ENCODE measurements at regions not wholly inside any gene's neighbourhood (a gene's known extent, or its start where the extent isn't known, plus 50 kb on each side); places are given as distances from the start of the nearest gene placed in this dataset.
A peak's percentile ranks its signal among the peaks of the same experiment; 100 is the strongest.

- BruUV-seq (replicated peaks) = no TSS peak
- CTCF ChIA-PET = interaction anchor here (1.2 to 1.4 kb wide), 2 partner anchors 71 to 102 kb away, joined by 3 read pairs; partner anchors contain the start of gene PDE5A
- Histone ChIP-seq H4K20me1 (ENCODE audit: insufficient read depth, low read length) (no peaks in the 10 kb centered on the region), H3K56ac (ENCODE audit: extremely low read depth, insufficient read depth, low read length) (peak overlapping the region; percentile 98), H3K4me2 (ENCODE audit: low read depth, low read length) (peak overlapping the region; percentile 7; the same call in 1 of the 2 replicates), H3K79me1 (ENCODE audit: low read depth in 1 of 2, low read length in 2 of 2) (peaks cover 3 to 24% of the 10 kb centered on the region in 2 experiments; a peak in 3 of 4 replicates), H4K8ac (ENCODE audit: low read depth in 2 of 2, low read length in 2 of 2) (peak overlapping the region; percentile 86 to 95), H3K14ac (replicated peaks; ENCODE audit: low read depth, low read length) (peak overlapping the region; percentile 97), H2AK5ac (ENCODE audit: low read depth, low read length) (peak overlapping the region; percentile 88), H2AK9ac (replicated peaks; ENCODE audit: low read depth, low read length, poor library complexity) (no peak overlapping the region), H3K9ac (ENCODE audit: low read depth, low read length) (peak overlapping the region; percentile 55; the same call in 1 of the 2 replicates), H4K91ac (ENCODE audit: insufficient read depth, low read depth, low read length) (peak overlapping the region; percentile 99), H2BK5ac (ENCODE audit: low read depth, low read length, poor library complexity, severe bottlenecking) (peak overlapping the region; percentile 99), H3K27ac (ENCODE audit: insufficient read depth, low read length) (peak overlapping the region; percentile 98), H3K4me3 (ENCODE audit: insufficient read depth, low read depth, low read length) (no peak overlapping the region), H4K5ac (ENCODE audit: low read depth, low read length) (peak overlapping the region; percentile 98), H3K36me3 (ENCODE audit: control insufficient read depth, insufficient read depth, low read length) (no peaks in the 10 kb centered on the region), H2BK120ac (ENCODE audit: low read depth, low read length) (peak overlapping the region; percentile 100), H2AFZ (replicated peaks; ENCODE audit: low read length, poor library complexity) (no peak overlapping the region), H3K9me1 (ENCODE audit: insufficient read depth, low read length) (peaks cover 14% of the 10 kb centered on the region; the same call in 1 of the 2 replicates), H3K4ac (ENCODE audit: low read depth, low read length) (peak overlapping the region; percentile 98), H3K27me3 (ENCODE audit: control insufficient read depth, insufficient read depth, low read length) (no peaks in the 10 kb centered on the region), H2BK15ac (ENCODE audit: low read depth, low read length) (peak overlapping the region; percentile 74; the same call in 2 of the 3 replicates), H3K4me1 (ENCODE audit: control insufficient read depth, insufficient read depth, low read length) (peaks cover 42% of the 10 kb centered on the region), H2BK20ac (ENCODE audit: low read depth, low read length) (peak overlapping the region; percentile 100), H3K23ac (ENCODE audit: low read depth, low read length) (peak overlapping the region; percentile 99), H3K9me3 (ENCODE audit: control insufficient read depth, insufficient read depth, low read length) (peaks cover 3% of the 10 kb centered on the region; the same call in 1 of the 2 replicates), H3K18ac (ENCODE audit: low read depth, low read length) (peak overlapping the region; percentile 98)
- intact Hi-C loops (cut with micrococcal nuclease) (loop anchor here (1.0 kb wide), 1 partner anchor 101 kb away; no protein-coding TSS in a partner anchor), in situ Hi-C loops (cut with MboI; ENCODE audit: low sequenced_read_pairs) (no loop called here), dilution Hi-C loops (cut with HindIII; ENCODE audit: low sequenced_read_pairs, unreplicated experiment) (no loop called here)
- ATAC-seq (ENCODE audit: low read depth) (no peak), DNase-seq (peak; percentile 21)
- TF ChIP-seq POLR2A (IDR thresholded peaks at IDR 0.05; ENCODE audit: low read depth, low read length) (no peak), NFE2L2 (IDR thresholded peaks at IDR 0.05; ENCODE audit: low read depth, low read length) (no peak), RCOR1 (IDR thresholded peaks at IDR 0.05; ENCODE audit: insufficient replicate concordance, low read length) (no peak), USF2 (IDR thresholded peaks at IDR 0.05; ENCODE audit: low read depth, low read length) (no peak), MAFK (IDR thresholded peaks at IDR 0.05; ENCODE audit: low read depth, low read length) (no peak), BHLHE40 (IDR thresholded peaks at IDR 0.05; ENCODE audit: low read depth, low read length) (no peak), ELK1 (IDR thresholded peaks at IDR 0.05; ENCODE audit: borderline replicate concordance, low read depth, low read length) (no peak), SMC3 (IDR thresholded peaks at IDR 0.05; ENCODE audit: low read depth, low read length) (no peak), MAZ (IDR thresholded peaks at IDR 0.05; ENCODE audit: borderline replicate concordance, low read depth, low read length) (no peak), MXI1 (IDR thresholded peaks at IDR 0.05; ENCODE audit: borderline replicate concordance, low read depth, low read length) (no peak), CEBPB (IDR thresholded peaks at IDR 0.05; ENCODE audit: low read depth, low read length) (no peak), RAD21 (IDR thresholded peaks at IDR 0.05; ENCODE audit: low read length) (no peak), RFX5 (IDR thresholded peaks at IDR 0.05; ENCODE audit: low read depth, low read length) (no peak), CTCF (conservative IDR thresholded peaks at IDR 0.05; ENCODE audit: low read depth, low read length) (no peak), CHD1 (IDR thresholded peaks at IDR 0.05; ENCODE audit: low read depth, low read length) (no peak), FOS (IDR thresholded peaks at IDR 0.05; ENCODE audit: low read depth, low read length) (no peak)
- POLR2A ChIA-PET (ENCODE audit: unreplicated experiment) = interaction anchor here (1.5 to 3.0 kb wide), 2 partner anchors 74 to 103 kb away, joined by 4 to 20 read pairs; partner anchors contain the start of gene PDE5A
- WGBS, 2 experiments (ENCODE audit: extremely low coverage in 2 of 2, insufficient read length in 1 of 2) = 27% methylated on average over 1 of the region's 1 CpG; no CpG with 5 or more reads in 1 of the 2 experiments
Observed at GRCh38 chr4:119730671-119730950, 102.0 kb upstream of the PDE5A start.
